GM20431 (cell line): ENCODE measurements at regions not wholly inside any gene's neighbourhood (a gene's known extent, or its start where the extent isn't known, plus 50 kb on each side); places are given as distances from the start of the nearest gene placed in this dataset.

Experiments
- in situ Hi-C: fragments of 300-500 bp; cut with MseI, MboI; formaldehyde crosslinking; loops from one replicate; pipeline ENCODE4 v1.15.0; 2020; ENCODE audit warnings: low sequenced_read_pairs; ENCODE audit not compliant: unreplicated experiment

- in situ Hi-C loops = no loop called here
These were observed 178.0 kb downstream of the PRDM2 start for GRCh38 chr1:13878021-13878420.

DNA sequence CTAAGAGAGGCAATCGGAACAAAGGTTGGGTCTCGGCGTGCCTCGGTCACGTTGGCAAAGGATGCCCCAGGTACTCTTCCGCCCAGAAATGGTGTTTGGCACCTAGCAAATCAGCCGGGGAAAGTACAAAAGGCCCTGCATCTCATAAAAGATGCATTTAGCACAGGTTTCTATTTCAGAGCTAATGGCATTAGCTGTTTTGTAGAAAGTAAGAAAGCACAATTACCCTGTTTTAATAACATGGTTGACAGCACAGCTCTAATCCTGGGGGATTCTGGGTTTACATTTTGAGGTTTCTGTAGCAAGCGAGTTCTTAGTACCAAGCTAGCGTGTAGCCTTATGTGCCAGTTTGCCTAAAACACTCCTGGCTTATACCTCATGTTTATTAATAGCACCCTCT is 178.5 kb downstream of the PRDM2 start:
- in situ Hi-C loops = no loop called here

GRCh38 chr1:13881385-13882088 is 181.5 kb downstream of the PRDM2 start:
- in situ Hi-C loops = no loop called here

DNA sequence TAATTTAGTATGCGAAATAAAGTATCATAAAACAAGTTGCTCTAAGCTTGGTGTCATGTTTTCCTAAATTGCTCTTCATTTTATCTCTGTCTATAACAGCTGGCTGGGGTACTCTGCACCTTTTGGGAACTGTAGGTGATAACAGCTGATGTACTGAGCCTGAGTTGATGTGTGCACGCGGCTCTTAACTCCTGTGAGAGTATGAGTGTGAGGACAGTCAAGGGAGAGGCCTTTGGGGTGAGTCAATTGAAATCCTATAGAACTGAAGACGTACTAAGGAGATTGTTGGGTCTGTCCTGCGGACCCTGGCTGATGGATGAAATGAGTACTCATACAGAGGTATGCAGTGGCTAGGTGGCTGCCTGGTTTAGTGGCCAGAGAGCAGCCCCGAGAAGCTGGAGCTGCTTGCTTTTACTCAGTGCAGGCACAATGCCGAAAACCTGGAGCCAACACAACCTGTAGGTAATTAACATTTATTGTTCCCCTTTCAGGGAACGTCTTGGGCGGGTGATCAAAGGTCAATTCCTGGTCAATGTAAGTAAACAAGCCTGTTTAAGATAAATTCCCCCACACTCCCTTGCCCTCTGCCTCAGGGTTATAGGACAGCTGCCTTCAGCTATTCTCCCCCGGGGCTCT is 188.5 kb downstream of the PRDM2 start:
- in situ Hi-C loops = no loop called here

- in situ Hi-C loops = no loop called here
These were observed 189.5 kb downstream of the PRDM2 start for GRCh38 chr1:13889495-13889894.

DNA sequence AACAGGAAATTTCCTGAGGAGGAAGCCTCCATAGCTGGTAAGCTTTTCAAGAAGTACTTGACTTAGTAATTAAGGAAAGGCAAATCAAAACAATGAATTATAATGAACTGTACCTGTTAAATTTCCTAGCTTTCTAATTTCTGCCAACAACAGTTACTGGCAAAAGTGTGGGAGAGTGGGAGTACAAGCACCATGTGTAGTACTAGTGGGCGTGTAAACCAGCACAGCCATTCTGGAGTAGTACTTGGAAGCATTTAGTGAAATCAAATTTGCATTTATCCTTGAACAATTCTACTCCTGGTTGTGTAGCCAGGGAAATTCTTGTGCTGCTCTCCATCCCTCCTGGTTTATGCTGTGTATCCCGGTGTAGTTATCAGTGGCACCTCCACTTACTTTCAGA is 190.8 kb downstream of the PRDM2 start:
- in situ Hi-C loops = no loop called here

DNA sequence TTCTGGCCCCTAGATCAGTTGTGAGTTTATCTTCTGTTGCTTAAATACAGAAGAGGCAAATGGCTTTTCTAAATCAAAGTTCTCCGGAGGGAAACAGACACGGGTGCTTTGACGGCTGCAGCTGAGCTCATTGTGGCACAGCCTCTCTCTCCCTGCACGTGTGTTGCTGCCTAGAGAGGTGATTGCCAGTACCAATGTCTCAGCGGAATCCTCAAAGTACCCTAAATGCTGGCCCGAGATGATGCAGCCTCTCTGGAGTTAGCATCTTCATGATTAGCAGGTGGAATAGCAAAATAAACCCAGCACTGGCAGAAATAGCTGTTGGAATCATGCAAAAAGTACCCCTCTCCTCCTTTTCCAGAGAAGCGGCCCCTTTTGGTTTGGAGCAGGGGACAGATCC is 192.2 kb downstream of the PRDM2 start:
- in situ Hi-C loops = no loop called here

DNA sequence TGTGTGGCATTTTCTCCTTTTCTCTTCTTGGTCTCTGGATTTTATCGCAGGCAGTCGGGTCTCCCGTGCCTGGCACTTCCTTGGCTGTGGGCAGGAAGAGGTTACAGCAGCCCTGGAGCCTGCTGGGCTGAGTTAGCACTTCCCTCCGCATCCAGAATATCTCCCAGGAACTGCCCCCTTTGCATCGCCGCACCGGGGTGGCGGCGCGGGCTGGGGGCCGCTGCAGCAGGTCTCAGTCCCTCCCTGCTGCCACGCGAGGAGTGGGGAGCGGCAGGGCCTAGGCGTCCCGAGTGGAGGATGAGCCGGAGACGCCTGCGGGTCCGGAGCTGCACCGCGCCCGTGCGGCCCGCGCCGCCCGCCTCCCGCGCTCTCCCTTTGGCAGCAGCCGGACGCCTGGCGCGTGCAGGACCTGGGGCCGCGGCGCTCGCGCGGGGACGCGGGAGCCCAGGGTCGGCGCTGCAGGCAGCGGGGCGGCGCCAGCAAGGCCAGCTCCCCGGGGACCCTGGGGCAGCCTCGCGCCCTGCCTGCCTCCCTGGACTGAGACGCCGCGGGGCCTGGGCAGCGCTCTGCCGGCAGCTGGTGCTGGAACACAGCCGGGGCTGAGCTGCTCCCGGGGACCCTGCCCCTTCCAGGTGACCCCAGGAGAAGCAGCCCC is 192.8 kb downstream of the PRDM2 start:
- in situ Hi-C loops = no loop called here

DNA sequence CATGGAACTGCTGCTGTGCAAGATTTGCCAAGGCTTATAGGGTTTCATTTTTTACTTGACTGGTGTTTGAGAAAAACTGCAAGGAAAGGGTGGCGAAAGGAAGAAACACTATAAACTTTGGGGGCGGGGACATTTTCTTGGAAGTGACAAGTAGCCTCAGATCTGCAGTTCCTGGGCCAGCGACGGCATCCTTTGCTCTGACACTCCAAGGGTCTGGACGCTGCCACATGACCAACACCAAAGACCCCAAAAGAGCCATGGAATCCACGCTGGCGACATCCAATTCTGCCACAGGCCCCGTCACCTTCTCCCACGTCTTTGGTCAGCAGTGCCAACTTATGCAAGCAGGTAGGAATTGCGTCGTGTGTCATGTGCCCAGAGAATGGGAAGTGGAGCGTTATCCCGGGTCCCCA is 193.4 kb downstream of the PRDM2 start:
- in situ Hi-C loops = no loop called here

DNA sequence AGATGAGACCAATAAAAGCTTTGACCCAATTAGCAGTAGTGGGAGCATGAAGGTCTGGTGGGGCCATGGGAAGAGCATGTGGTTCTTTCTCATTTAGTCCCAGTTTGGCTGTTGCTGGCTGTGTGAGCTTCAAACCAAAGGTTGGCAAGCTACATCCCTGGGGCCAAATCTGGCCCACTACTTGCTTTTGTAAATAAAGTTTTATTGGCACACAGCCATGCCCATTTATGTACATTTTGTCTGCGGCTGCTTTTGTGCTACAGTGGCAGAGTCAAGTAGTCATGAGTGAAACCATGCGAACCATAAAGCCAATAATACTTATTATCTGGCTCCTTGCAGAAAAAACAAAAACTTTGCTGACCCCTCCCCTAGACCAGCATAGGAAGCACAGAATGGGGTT is 196.9 kb downstream of the PRDM2 start:
- in situ Hi-C loops = no loop called here

GRCh38 chr1:13898406-13898805 is 198.4 kb downstream of the PRDM2 start:
- in situ Hi-C loops = no loop called here

- in situ Hi-C loops = no loop called here
These were observed 199.9 kb downstream of the PRDM2 start for GRCh38 chr1:13899856-13900255.

- in situ Hi-C loops = no loop called here
These were observed 200.6 kb downstream of the PRDM2 start for GRCh38 chr1:13900583-13900982.

DNA sequence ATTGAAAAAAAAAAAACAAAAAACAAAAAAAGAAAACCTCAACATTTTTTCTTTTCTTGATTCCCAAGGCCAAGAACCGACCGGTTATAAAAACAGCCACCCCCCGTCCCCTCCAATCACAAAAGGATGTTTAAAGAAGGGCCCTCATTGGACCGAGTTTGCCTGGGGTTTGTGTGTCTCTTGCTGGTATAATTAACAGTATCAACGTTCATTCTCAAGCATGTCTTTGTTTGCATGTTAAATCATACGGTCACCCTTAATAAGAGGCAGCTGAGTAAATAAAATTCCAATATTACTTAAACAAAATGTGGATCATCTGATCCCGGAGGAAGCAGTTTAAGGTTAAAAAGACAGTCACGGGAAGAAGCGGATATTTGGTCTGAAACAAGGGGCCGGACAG is 201.1 kb downstream of the PRDM2 start:
- in situ Hi-C loops = no loop called here

DNA sequence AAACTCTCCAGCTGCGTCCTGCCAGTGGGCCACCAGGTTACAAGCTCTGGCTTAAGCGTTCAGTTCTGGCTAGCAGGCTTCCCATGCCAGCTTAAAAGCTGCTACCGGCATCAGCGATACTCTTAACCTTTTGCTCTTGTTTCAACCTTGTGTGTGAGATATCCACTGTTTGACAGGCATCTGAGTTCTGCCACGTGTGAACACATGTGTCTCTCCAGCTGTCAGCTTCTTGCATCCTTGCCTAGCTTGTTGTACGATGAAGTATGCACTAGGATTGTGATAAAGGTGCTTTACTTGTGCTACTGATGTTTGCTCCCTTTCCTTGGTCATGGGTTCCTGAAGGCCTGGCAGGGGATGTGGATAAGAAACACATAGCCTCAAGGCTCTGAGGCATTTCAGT is 201.6 kb downstream of the PRDM2 start:
- in situ Hi-C loops = no loop called here

DNA sequence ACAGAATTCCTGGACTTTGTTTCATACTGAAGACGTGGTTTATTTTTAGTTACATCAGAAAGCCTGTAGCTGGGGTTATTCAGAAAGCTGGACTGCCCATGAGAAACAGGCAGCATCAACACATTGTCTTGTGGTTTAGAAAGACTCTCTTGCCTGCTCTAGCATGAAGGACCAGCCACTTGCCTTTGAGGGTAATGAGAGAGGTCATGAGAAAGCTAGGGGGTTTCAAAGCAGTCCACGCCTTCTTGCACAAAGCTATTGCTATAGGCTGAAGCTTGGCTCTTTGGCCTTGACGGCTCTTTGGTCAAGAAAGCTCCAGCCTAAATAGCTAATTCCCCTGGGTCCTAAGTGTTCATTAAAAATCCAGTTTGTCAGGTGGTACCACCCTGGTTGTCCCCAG is 208.1 kb downstream of the PRDM2 start:
- in situ Hi-C loops = no loop called here

DNA sequence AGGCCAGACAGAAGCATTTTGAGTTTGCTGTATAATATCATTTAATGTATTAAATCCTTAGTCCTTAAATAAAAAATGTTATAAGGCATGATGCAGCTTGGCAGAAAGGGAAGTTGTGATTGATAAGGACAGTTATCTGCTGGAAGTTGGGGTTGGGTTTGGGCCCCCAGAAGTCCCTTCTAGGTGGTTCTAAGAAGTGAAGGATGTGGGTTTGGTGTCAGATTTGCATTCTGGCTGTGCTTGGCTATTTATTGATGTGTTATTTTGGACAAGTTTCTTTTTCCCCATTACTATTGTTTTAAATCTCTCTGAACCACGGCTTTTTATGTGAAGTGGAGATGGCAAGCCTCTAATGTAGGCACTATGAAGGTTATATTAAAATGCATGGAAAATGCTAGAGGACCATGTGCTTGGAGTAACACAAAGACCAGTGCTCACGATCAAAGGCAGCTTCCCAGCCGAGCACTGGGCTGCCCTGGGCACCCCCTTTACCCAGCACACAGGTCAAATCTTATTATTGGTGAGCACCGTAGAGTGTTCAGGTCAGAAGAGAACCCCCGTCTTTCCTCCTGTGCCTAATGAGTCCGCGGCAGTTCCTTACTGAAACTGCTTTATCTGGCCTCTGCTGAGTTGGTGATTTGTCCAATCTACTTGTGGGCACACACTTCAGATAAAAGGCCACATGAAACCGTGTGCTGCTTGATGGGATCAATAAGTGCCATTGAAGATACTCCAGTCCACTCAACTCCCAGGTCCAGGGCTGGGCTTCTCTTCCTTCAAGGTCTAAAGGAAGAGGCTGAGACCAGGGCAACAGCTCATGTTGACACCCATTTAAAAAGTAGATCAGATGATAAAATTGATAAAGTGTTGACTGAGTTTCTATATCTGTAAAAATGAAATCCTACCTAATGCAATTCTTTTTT is 212.0 kb downstream of the PRDM2 start:
- in situ Hi-C loops = no loop called here

- in situ Hi-C loops = no loop called here
These were observed 213.4 kb downstream of the PRDM2 start for GRCh38 chr1:13913396-13913795.

GRCh38 chr1:13916530-13916929 is 216.5 kb downstream of the PRDM2 start:
- in situ Hi-C loops = no loop called here

- in situ Hi-C loops = no loop called here
These were observed 217.6 kb downstream of the PRDM2 start for GRCh38 chr1:13917607-13918006.

DNA sequence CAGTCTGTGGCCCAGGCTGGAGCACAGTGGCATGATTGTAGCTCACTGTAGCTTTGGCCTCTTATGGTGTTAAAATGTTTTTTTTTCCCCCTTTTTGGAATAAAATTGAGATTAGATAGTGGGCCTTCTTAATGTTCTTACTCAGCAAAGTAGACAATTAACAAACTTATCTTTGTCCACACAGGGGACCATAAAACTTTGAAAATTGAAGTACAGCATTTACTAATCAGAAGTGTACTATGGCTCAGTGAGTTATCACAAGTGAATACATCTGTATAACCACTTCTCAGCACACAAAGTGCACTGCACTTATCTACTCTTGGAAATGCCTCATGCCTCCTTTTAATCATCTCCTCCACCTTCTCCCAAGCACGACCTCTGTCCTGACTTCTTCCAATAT is 218.9 kb downstream of the PRDM2 start:
- in situ Hi-C loops = no loop called here
